Effector memory CD4-positive, alpha-beta T cell (primary cell): ENCODE measurements at regions not wholly inside any gene's neighbourhood (a gene's known extent, or its start where the extent isn't known, plus 50 kb on each side); places are given as distances from the start of the nearest gene placed in this dataset.

Experiments
- DNase-seq, 3 donors: peaks; one replicate each; pipeline ENCODE4 v3.0.0-alpha.2; 2020
- H3K27ac ChIP-seq: 2 replicates; pipeline ENCODE4 v1.7.0; 2013; ENCODE audit warnings: mild to moderate bottlenecking, low read length, moderate library complexity; ENCODE audit not compliant: insufficient read depth, poor library complexity, severe bottlenecking
- H3K27me3 ChIP-seq: replicated peaks from 2 replicates; pipeline ENCODE4 v1.7.0; 2013; ENCODE audit warnings: mild to moderate bottlenecking, low read length; ENCODE audit not compliant: insufficient read depth, control insufficient read depth, poor library complexity, severe bottlenecking
- H3K36me3 ChIP-seq: 2 replicates; pipeline ENCODE4 v1.7.0; 2013; ENCODE audit warnings: mild to moderate bottlenecking, low read length, moderate library complexity; ENCODE audit not compliant: control insufficient read depth, insufficient read depth
- H3K4me1 ChIP-seq: 2 replicates; pipeline ENCODE4 v1.7.0; 2013; ENCODE audit warnings: low read length, mild to moderate bottlenecking; ENCODE audit not compliant: control insufficient read depth, insufficient read depth, poor library complexity, severe bottlenecking
- H3K4me3 ChIP-seq: 2 replicates; pipeline ENCODE4 v1.7.0; 2013; ENCODE audit warnings: low read length, low read depth, mild to moderate bottlenecking; ENCODE audit not compliant: insufficient read depth, poor library complexity, severe bottlenecking
- H3K9me3 ChIP-seq: 2 replicates; pipeline ENCODE4 v1.7.0; 2013; ENCODE audit warnings: mild to moderate bottlenecking, low read length, moderate library complexity; ENCODE audit not compliant: control insufficient read depth

DNA sequence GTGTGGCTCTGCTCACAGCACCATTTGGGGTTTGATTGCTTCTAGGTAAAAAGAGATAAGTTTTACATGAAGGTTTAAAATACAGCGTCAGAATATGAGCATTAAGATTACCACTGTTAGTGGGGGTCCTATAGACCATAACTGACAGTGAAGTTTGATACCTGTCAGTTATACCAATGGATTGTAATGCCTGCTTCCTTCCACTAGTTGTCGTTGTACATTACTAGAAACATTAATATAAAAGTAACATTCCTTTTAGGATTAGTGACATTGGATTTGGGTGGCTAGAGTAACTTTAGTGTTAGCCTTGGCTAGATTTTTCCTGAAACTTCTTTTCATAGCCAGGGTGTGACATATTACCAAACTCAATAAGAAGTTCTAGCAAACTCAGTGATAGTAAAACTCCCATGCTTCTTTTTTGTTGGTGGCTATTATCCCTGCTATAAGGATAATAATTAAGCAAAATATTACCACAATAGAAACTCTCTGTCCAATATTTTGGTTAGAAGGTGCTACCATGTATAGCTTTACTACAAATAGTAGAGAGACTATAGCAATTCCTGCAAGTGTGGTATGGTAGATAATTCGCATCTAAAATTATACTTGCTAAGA is 57.1 kb downstream of the FAM181B start:
- DNase-seq, result no peak
- Histone ChIP-seq H3K9me3 (no peaks in the 10 kb centered on the region), H3K4me1 (no peaks in the 10 kb centered on the region), H3K36me3 (no peaks in the 10 kb centered on the region), H3K4me3 (no peak overlapping the region), H3K27me3 (no peaks in the 10 kb centered on the region), H3K27ac (no peak overlapping the region)

DNA sequence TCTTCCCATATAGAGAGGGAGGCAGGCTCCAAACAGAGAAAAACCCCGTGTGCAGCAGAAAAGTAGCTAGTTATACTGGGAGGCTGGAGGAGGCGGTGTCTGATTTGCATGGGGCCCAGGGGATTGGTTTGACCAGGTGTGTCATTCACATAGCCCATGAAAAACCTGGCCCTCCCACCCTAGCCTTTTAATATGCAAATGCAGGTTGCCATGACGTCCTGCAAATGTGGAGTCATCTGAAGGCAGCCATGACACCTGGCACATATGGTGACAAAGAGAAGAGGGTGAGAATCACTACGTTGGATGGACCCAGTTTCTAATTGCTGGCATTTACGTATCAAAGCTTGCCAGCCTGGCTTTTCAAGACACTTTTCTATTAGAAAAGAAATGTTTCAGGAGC is 57.8 kb downstream of the FAM181B start:
- H3K4me1 ChIP-seq, result no peaks in the 10 kb centered on the region
- H3K27ac ChIP-seq, result no peak overlapping the region
- H3K36me3 ChIP-seq, result no peaks in the 10 kb centered on the region
- H3K4me3 ChIP-seq, result no peak overlapping the region
- no peaks in the 10 kb centered on the region for H3K9me3 ChIP-seq
- no peak for DNase-seq
- no peaks in the 10 kb centered on the region for H3K27me3 ChIP-seq

DNA sequence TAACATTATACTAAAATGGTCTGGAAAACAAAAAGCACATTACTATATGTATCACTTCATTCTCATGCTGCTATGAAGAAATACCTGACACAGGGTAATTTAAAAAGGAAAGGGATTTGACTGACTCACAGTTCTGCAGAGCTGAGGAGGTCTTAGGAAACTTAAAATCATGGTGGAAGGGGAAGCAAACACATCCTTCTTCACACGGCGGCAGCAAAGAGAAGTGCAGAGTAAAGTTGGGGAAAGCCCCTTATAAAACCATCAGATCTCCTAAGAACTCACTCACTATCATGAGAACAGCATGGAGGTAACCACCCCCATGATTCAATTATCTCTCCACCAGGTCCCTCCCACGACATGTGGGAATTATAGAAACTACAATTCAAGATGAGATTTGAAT is 60.0 kb downstream of the FAM181B start:
- no peak overlapping the region for H3K27ac ChIP-seq
- no peaks in the 10 kb centered on the region for H3K4me1 ChIP-seq
- no peaks in the 10 kb centered on the region for H3K36me3 ChIP-seq
- no peak for DNase-seq
- H3K9me3 ChIP-seq, result no peaks in the 10 kb centered on the region
- H3K4me3 ChIP-seq, result no peak overlapping the region
- no peaks in the 10 kb centered on the region for H3K27me3 ChIP-seq

DNA sequence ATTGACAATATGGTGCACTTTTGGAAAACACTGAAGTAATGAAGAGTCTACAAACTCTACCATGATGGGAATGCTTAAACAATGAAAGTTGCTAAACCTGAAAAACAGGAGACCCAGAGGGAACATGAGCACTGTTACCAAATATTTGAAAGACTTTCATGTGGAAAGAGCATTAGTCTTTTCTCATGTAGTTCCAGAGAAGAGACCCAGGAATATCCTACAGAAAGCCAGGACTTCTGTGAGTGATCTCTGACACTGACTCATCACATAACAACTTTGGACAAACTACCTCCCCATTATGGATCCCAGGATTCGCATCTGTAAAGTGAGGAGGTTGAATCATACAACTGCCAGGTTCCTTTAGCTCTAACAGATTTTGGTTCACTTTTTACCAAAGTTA is 62.2 kb downstream of the FAM181B start:
- no peak for DNase-seq
- H3K9me3 ChIP-seq, result no peaks in the 10 kb centered on the region
- H3K27me3 ChIP-seq, result no peaks in the 10 kb centered on the region
- no peaks in the 10 kb centered on the region for H3K4me1 ChIP-seq
- H3K4me3 ChIP-seq, result no peak overlapping the region
- no peak overlapping the region for H3K27ac ChIP-seq
- no peaks in the 10 kb centered on the region for H3K36me3 ChIP-seq

DNA sequence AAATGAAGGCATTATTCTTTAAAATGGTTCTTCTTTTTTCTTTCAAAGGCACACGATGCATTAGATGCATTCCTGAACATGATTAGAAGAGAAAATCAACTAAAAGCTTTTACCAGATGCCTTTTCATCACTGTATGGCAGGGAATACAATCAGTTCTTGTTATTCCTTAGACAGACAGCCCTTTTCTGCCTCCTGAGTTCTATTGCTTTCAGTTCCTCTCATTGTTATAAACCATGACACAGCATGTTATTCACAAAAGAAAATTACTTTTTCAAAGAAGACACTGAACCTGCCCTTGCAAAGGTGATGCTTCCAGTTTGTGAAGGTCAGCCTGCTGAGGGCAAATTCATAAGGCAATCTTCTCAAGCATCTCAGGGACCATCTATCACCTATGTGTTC is 70.1 kb downstream of the FAM181B start:
- no peaks in the 10 kb centered on the region for H3K4me1 ChIP-seq
- no peak overlapping the region for H3K27ac ChIP-seq
- H3K4me3 ChIP-seq, result no peak overlapping the region
- no peaks in the 10 kb centered on the region for H3K9me3 ChIP-seq
- H3K27me3 ChIP-seq, result no peaks in the 10 kb centered on the region
- H3K36me3 ChIP-seq, result no peaks in the 10 kb centered on the region
- DNase-seq, result no peak

DNA sequence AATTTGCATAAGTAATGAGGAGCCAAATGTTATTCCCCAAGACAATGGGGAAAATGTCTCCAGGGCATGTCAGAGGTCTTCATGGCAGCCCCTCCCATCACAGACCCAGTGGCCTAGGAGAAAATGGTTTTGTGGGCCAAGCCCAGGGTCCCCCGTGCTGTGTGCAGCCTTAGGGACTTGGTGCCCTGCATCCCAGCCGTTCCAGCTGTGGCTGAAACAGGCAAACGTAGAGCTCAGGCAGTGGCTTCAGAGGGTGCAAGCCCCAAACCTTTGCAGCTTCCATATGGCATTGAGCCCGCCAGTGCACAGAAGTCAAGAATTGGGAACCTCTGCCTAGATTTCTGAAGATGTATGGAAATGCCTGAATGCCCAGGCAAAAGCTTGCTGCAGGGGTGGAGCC is 79.9 kb downstream of the FAM181B start:
- no peaks in the 10 kb centered on the region for H3K9me3 ChIP-seq
- H3K4me3 ChIP-seq, result no peak overlapping the region
- no peak overlapping the region for H3K27ac ChIP-seq
- no peaks in the 10 kb centered on the region for H3K4me1 ChIP-seq
- no peak for DNase-seq
- peaks cover 2% of the 10 kb centered on the region for H3K27me3 ChIP-seq
- H3K36me3 ChIP-seq, result no peaks in the 10 kb centered on the region

DNA sequence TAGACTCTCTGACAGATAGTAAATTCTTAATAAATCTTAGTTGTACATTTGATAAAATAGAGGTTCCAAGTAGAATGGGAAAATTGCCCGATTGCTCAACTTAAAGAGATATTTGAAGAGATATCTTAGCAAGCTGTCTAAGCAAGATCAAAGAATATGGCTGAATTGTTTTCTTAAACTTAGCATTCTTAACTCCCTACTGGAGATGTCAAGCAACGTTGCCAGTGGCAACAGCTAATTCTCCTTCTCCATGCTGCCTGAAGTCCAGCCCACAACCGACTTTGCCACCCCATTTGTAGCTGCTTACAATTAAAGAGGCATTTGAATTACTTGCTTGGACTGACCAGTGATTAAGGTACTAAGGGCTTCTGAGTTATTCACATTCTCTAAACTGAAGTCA is 94.4 kb downstream of the FAM181B start:
- no peak for DNase-seq
- Histone ChIP-seq H3K27me3 (no peaks in the 10 kb centered on the region), H3K27ac (no peak overlapping the region), H3K36me3 (no peaks in the 10 kb centered on the region), H3K4me3 (no peak overlapping the region), H3K9me3 (no peaks in the 10 kb centered on the region), H3K4me1 (no peaks in the 10 kb centered on the region)

DNA sequence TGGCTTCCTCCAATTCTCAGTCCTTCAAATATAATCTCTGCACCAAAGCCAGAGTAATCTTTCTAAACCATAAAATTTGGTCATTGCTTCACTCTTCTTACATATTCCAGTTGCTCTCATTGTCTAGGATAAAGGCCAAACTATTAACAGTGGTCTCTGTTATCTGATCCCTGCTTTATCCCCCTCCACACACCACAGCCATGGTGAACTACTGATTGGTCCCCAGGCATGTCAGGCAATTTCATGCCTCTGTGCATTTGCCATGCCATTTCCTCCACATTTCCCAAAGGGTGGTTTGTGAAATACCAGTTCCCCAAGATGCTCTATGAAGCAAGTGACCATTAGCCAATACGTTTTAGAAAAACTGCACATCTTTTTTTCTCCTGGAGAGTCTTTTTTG is 97.0 kb downstream of the FAM181B start:
- H3K4me1 ChIP-seq, result no peaks in the 10 kb centered on the region
- H3K36me3 ChIP-seq, result no peaks in the 10 kb centered on the region
- H3K9me3 ChIP-seq, result no peaks in the 10 kb centered on the region
- no peak for DNase-seq
- no peak overlapping the region for H3K4me3 ChIP-seq
- H3K27me3 ChIP-seq, result no peaks in the 10 kb centered on the region
- H3K27ac ChIP-seq, result no peak overlapping the region

DNA sequence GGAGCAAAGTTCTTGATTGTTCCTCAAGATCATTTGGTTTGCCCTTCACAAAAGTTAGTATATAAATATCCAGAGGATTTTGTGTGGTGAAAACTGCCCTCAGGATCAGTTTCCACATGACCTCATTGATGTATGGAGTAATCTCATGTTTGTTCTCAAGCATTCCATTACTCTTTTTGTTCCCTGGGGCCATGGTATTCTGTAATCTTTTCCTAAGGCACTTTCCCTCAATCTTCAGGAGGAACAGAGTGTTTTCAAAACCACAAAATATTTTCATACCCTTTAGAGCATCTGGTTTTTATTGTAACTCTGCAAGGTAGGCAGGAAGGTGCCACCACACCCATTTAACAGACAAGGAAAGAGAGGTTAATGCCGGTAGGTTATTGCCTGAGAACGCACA is 99.6 kb downstream of the FAM181B start:
- Histone ChIP-seq H3K36me3 (no peaks in the 10 kb centered on the region), H3K27ac (no peak overlapping the region), H3K27me3 (no peaks in the 10 kb centered on the region), H3K4me3 (no peak overlapping the region), H3K4me1 (no peaks in the 10 kb centered on the region), H3K9me3 (no peaks in the 10 kb centered on the region)
- no peak for DNase-seq

DNA sequence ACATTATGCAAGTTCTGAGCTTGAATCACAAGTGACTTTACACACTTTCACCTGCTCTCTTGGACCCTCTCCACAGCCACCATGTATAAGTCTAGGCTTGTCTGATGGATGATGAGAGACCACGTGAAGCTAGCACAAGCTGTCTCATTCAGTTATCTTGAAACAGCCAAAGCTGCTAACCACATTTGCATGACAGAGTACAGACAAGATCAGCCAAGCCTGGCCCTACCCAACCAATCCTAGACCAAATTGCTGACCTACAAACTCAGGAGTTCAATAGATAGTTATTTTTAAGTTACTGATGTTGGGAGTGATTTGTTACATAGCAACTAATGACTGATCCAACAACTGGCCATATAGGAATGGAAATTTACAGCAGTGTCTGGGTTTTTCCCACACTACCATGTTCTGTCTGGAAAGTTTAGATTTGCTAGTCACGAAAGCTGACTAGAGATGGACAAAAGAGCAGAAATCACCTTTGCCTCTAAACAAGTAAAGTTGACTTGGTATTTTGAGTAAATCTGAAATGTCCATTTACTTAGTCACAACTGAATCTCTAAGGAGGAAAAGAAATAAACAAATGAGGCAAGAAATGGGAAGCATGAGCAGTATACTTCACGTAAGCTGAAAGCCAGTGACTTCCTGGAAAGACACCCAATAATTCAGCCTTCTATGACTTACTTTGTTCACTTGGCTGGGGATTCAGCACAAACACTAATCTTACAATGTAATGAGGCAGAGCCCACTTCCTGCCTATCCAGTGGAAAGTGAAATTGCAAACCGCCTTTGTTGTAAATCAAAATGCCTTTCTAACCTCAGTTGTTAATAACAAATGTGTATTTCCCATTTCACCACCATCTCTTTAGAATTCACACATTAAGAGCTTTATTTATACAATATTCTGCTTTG is 101.7 kb downstream of the FAM181B start:
- H3K27me3 ChIP-seq, result no peaks in the 10 kb centered on the region
- H3K36me3 ChIP-seq, result no peaks in the 10 kb centered on the region
- no peak overlapping the region for H3K4me3 ChIP-seq
- H3K4me1 ChIP-seq, result no peaks in the 10 kb centered on the region
- DNase-seq, result no peak
- no peaks in the 10 kb centered on the region for H3K9me3 ChIP-seq
- H3K27ac ChIP-seq, result no peak overlapping the region
